ENCODE measurements at regions not wholly inside any gene's neighbourhood (a gene's known extent, or its start where the extent isn't known, plus 50 kb on each side); places are given as distances from the start of the nearest gene placed in this dataset.

DNA sequence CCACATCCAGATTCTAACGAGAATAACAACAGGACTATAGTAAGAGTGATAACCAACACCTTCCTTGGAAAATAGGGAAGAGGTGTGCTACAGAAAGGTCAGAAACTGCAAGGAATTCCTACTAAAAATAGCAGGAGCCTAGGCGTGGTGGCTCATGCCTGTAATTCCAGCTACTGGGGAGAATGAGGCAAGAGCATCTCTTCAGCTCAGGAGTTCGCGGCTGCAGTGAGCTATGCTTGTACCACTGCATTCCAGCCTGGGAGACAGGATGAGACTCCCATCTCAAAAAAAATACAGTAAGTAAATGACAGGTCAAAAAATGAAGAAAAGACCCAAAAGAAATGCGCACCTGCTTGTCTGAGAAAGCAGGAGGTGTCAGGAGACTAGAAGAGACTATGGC is 101.5 kb upstream of the TSHZ3 start:
- TF ChIP-seq CTCF (IDR thresholded peaks at IDR 0.05; ENCODE audit: low read depth, low read length) (no peak), EZH2phosphoT487 (IDR thresholded peaks at IDR 0.05; ENCODE audit: low read depth) (no peak)

All from OCI-LY3 (cell line).